Small intestine (tissue), 7 donors: ENCODE measurements at regions not wholly inside any gene's neighbourhood (a gene's known extent, or its start where the extent isn't known, plus 50 kb on each side); places are given as distances from the start of the nearest gene placed in this dataset.
"Not testable (repeated sequence)": the region's sequence is repeated elsewhere in the genome, so short reads cannot be mapped to it uniquely, and the experiment has no call there.

ENCODE experiments used
- DNase-seq, 2 donors: peaks; one replicate each; pipeline versions ENCODE4 v3.0.0 to v3.0.0-alpha.2; 2013
- FAIRE-seq: peaks from 2 replicates; lab custom pipeline; 2012; peaks lifted over from hg19 to GRCh38; lab: Jason Lieb, UNC
- H3K27ac ChIP-seq, 3 donors: one replicate each; pipeline ENCODE4 v1.5.1; 2013; ENCODE audit warnings: low read length in 2 of 3, mild to moderate bottlenecking in 2 of 3, control low read depth in 1 of 3, inconsistent platforms in 1 of 3, low read depth in 1 of 3, moderate library complexity in 1 of 3
- H3K27me3 ChIP-seq, 3 donors: one replicate each; pipeline ENCODE4 v1.6.1; 2013; ENCODE audit warnings: low read length in 3 of 3, inconsistent platforms in 1 of 3; ENCODE audit not compliant: control insufficient read depth in 3 of 3, insufficient read depth in 3 of 3
- H3K36me3 ChIP-seq, 3 donors: one replicate each; pipeline ENCODE4 v1.6.1; 2013; ENCODE audit warnings: low read length in 3 of 3, inconsistent platforms in 1 of 3, low read depth in 1 of 3, mild to moderate bottlenecking in 1 of 3, moderate library complexity in 1 of 3; ENCODE audit not compliant: control insufficient read depth in 3 of 3, insufficient read depth in 2 of 3
- H3K4me1 ChIP-seq, 3 donors: one replicate each; pipeline ENCODE4 v1.6.1; 2013; ENCODE audit warnings: low read length in 2 of 3, inconsistent platforms in 1 of 3, low read depth in 1 of 3, mild to moderate bottlenecking in 1 of 3, moderate library complexity in 1 of 3; ENCODE audit not compliant: control insufficient read depth in 3 of 3, insufficient read depth in 2 of 3
- H3K4me3 ChIP-seq, 3 donors: one replicate each; pipeline ENCODE4 v1.5.1; 2013; ENCODE audit warnings: low read length in 3 of 3, control low read depth in 1 of 3, inconsistent platforms in 1 of 3, low read depth in 1 of 3, mild to moderate bottlenecking in 1 of 3, moderate library complexity in 1 of 3
- H3K9me3 ChIP-seq, 2 donors: one replicate each; pipeline ENCODE4 v1.6.1; 2013; ENCODE audit warnings: low read depth in 1 of 2, low read length in 1 of 2; ENCODE audit not compliant: control insufficient read depth in 2 of 2, insufficient read depth in 1 of 2
- WGBS, 3 donors: extraction: QIAGEN DNeasy Blood & Tissue Kit; methylation state at CpG; one replicate each; pipeline ENCODE4 v1.1.7; 2013; 5-methylcytosine and 5-hydroxymethylcytosine counted together
- donor health status: healthy with polysubstance abuse.
- donor health status: control.
- donor health status: control.
- donor health status: Bipolar disorder and iron deficiency.
- donor health status: healthy.

GRCh38 chr18:1848716-1849115 is 722.6 kb downstream of the METTL4 start:
- H3K9me3 ChIP-seq, result no peaks in the 10 kb centered on the region
- H3K36me3 ChIP-seq, result no peaks in the 10 kb centered on the region
- no peak overlapping the region for H3K27ac ChIP-seq
- H3K4me3 ChIP-seq, result no peak overlapping the region
- no peaks in the 10 kb centered on the region for H3K27me3 ChIP-seq
- FAIRE-seq (no peak), DNase-seq (no peak)
- 84 to 86% (median 85%) methylated on average over 1 of the region's 1 CpG for WGBS, 3 donors
- H3K4me1 ChIP-seq, result no peaks in the 10 kb centered on the region

GRCh38 chr18:1849386-1849785 is 721.9 kb downstream of the METTL4 start:
- no peak for FAIRE-seq
- Histone ChIP-seq H3K36me3 (no peaks in the 10 kb centered on the region), H3K4me1 (no peaks in the 10 kb centered on the region), H3K4me3 (no peak overlapping the region), H3K27me3 (no peaks in the 10 kb centered on the region), H3K9me3 (no peaks in the 10 kb centered on the region), H3K27ac (no peak overlapping the region)
- no peak for DNase-seq
- 82 to 85% (median 83%) methylated on average over 6 of the region's 6 CpGs for WGBS, 3 donors

- H3K36me3 ChIP-seq, FAIRE-seq, H3K4me1 ChIP-seq, H3K27ac ChIP-seq, DNase-seq, H3K4me3 ChIP-seq, H3K27me3 ChIP-seq, H3K9me3 ChIP-seq: not testable (repeated sequence)
- 45 to 63% (median 57%) methylated on average over 2 of the region's 2 CpGs for WGBS, 3 donors
These were observed 714.0 kb downstream of the METTL4 start for GRCh38 chr18:1857281-1857680.

GRCh38 chr18:1861473-1861872 is 709.8 kb downstream of the METTL4 start:
- no peak overlapping the region for H3K4me3 ChIP-seq
- no peaks in the 10 kb centered on the region for H3K4me1 ChIP-seq
- FAIRE-seq (no peak), DNase-seq (no peak)
- no peaks in the 10 kb centered on the region for H3K36me3 ChIP-seq
- H3K27me3 ChIP-seq, result no peaks in the 10 kb centered on the region
- no peak overlapping the region for H3K27ac ChIP-seq
- 90 to 98% (median 93%) methylated on average over 2 of the region's 2 CpGs for WGBS, 3 donors
- H3K9me3 ChIP-seq, result peaks cover 0 to 6% of the 10 kb centered on the region in 2 donors

- Histone ChIP-seq H3K27ac (no peak overlapping the region), H3K36me3 (no peaks in the 10 kb centered on the region), H3K4me1 (no peaks in the 10 kb centered on the region), H3K4me3 (no peak overlapping the region), H3K27me3 (no peaks in the 10 kb centered on the region), H3K9me3 (peaks cover 0 to 6% of the 10 kb centered on the region in 2 donors)
- 85 to 91% (median 85%) methylated on average over 3 of the region's 3 CpGs for WGBS, 3 donors
- no peak for DNase-seq
- no peak for FAIRE-seq
These were observed 705.4 kb downstream of the METTL4 start for GRCh38 chr18:1865869-1866268.

- Histone ChIP-seq H3K36me3 (no peaks in the 10 kb centered on the region), H3K4me3 (no peak overlapping the region), H3K27ac (no peak overlapping the region), H3K4me1 (no peaks in the 10 kb centered on the region), H3K9me3 (no peaks in the 10 kb centered on the region), H3K27me3 (no peaks in the 10 kb centered on the region)
- FAIRE-seq (no peak), DNase-seq (no peak)
- WGBS, 3 donors, result 61 to 77% (median 63%) methylated on average over 2 of the region's 2 CpGs
These were observed 699.0 kb downstream of the METTL4 start for GRCh38 chr18:1872274-1872673.

GRCh38 chr18:1875219-1875618 is 696.1 kb downstream of the METTL4 start:
- no peaks in the 10 kb centered on the region for H3K27me3 ChIP-seq
- no peak overlapping the region for H3K4me3 ChIP-seq
- no peaks in the 10 kb centered on the region for H3K9me3 ChIP-seq
- no peaks in the 10 kb centered on the region for H3K4me1 ChIP-seq
- H3K27ac ChIP-seq, result no peak overlapping the region
- H3K36me3 ChIP-seq, result no peaks in the 10 kb centered on the region
- FAIRE-seq (no peak), DNase-seq (no peak)
- WGBS, 3 donors, result 39 to 56% (median 48%) methylated on average over 3 of the region's 3 CpGs

GRCh38 chr18:1884623-1885022 is 686.7 kb downstream of the METTL4 start:
- Histone ChIP-seq H3K4me1 (no peaks in the 10 kb centered on the region), H3K36me3 (no peaks in the 10 kb centered on the region), H3K27me3 (no peaks in the 10 kb centered on the region), H3K4me3 (no peak overlapping the region), H3K27ac (no peak overlapping the region), H3K9me3 (no peaks in the 10 kb centered on the region)
- WGBS, 3 donors, result 84 to 91% (median 84%) methylated on average over 4 of the region's 4 CpGs
- DNase-seq (no peak), FAIRE-seq (no peak)

- WGBS, 3 donors, result 38 to 57% (median 48%) methylated on average over 1 of the region's 1 CpG
- no peaks in the 10 kb centered on the region for H3K36me3 ChIP-seq
- no peaks in the 10 kb centered on the region for H3K9me3 ChIP-seq
These were observed 679.7 kb downstream of the METTL4 start for GRCh38 chr18:1891641-1892040.

More at GRCh38 chr18:1891641-1892040, 679.7 kb downstream of the METTL4 start:
- Histone ChIP-seq H3K27ac (no peak overlapping the region), H3K4me3 (no peak overlapping the region), H3K27me3 (no peaks in the 10 kb centered on the region), H3K4me1 (no peaks in the 10 kb centered on the region)
- no peak for DNase-seq
- no peak for FAIRE-seq
